OCI-LY1 (cell line): ENCODE measurements at regions not wholly inside any gene's neighbourhood (a gene's known extent, or its start where the extent isn't known, plus 50 kb on each side); places are given as distances from the start of the nearest gene placed in this dataset.

Experiments
- H2AFZ ChIP-seq: fragments of 200-600 bp; sonication (generic), shearing (Covaris generic); 2 replicates; pipeline ENCODE4 v1.6.0; 2014; ENCODE audit warnings: antibody characterized with exemption, mild to moderate bottlenecking, low read length
- H3F3A ChIP-seq: fragments of 200-600 bp; sonication (generic), shearing (Covaris generic); 2 replicates; pipeline ENCODE4 v1.6.0; 2014; ENCODE audit warnings: mild to moderate bottlenecking, antibody characterized with exemption, low read length, moderate library complexity; ENCODE audit not compliant: insufficient read depth
- H3K27ac ChIP-seq: fragments of 200-600 bp; sonication (generic); 2 replicates; pipeline ENCODE4 v1.5.1; 2014; ENCODE audit warnings: low read length, mixed run types, mild to moderate bottlenecking, low read depth; ENCODE audit not compliant: poor library complexity, severe bottlenecking
- H3K27me3 ChIP-seq: fragments of 200-600 bp; sonication (generic); 2 replicates; pipeline ENCODE4 v1.6.0; 2014; ENCODE audit warnings: antibody characterized with exemption, mild to moderate bottlenecking, low read length, moderate library complexity; ENCODE audit not compliant: insufficient read depth
- H3K36me3 ChIP-seq: fragments of 200-600 bp; sonication (generic); 2 replicates; pipeline ENCODE4 v1.6.1; 2014; ENCODE audit warnings: mild to moderate bottlenecking, antibody characterized with exemption, low read length, moderate library complexity, mixed read lengths; ENCODE audit not compliant: insufficient read depth
- H3K4me1 ChIP-seq: fragments of 200-600 bp; sonication (generic); 2 replicates; pipeline ENCODE4 v1.5.1; 2014; ENCODE audit warnings: mild to moderate bottlenecking, low read length, moderate library complexity; ENCODE audit not compliant: insufficient read depth, severe bottlenecking
- H3K4me2 ChIP-seq: fragments of 200-600 bp; sonication (generic), shearing (Covaris generic); 2 replicates; pipeline ENCODE4 v1.6.1; 2014; ENCODE audit warnings: low read length
- H3K4me3 ChIP-seq: fragments of 200-600 bp; sonication (generic); 2 replicates; pipeline ENCODE4 v1.5.1; 2014; ENCODE audit warnings: low read length, low read depth, mild to moderate bottlenecking, mixed read lengths; ENCODE audit not compliant: poor library complexity, severe bottlenecking
- H3K79me2 ChIP-seq: fragments of 200-600 bp; shearing (Covaris generic); 2 replicates; pipeline ENCODE4 v1.6.1; 2016; ENCODE audit warnings: mixed run types, low read length, mixed read lengths; ENCODE audit not compliant: insufficient read depth
- H3K9ac ChIP-seq: fragments of 200-600 bp; sonication (generic), shearing (Covaris generic); 2 replicates; pipeline ENCODE4 v1.6.1; 2014; ENCODE audit warnings: mild to moderate bottlenecking, low read length, mixed read lengths
- H3K9me2 ChIP-seq: fragments of 200-600 bp; sonication (generic), shearing (Covaris generic); 2 replicates; pipeline ENCODE4 v1.6.1; 2014; ENCODE audit warnings: low read depth, mild to moderate bottlenecking, low read length, mixed read lengths
- H3K9me3 ChIP-seq: fragments of 200-600 bp; shearing (Covaris generic); 2 replicates; pipeline ENCODE4 v1.6.1; 2014; ENCODE audit warnings: low read length, mixed read lengths
- H4K20me1 ChIP-seq: fragments of 200-600 bp; sonication (generic), shearing (Covaris generic); 2 replicates; pipeline ENCODE4 v1.6.0; 2016; ENCODE audit warnings: mild to moderate bottlenecking, low read length; ENCODE audit not compliant: insufficient read depth
- CTCF ChIP-seq: fragments of 200-600 bp; sonication (generic), shearing (Covaris generic); IDR thresholded peaks from 2 replicates; pipeline ENCODE4 v1.5.1; 2017; ENCODE audit warnings: mild to moderate bottlenecking, antibody characterized with exemption, low read length, moderate library complexity, mixed read lengths
- EZH2 ChIP-seq: fragments of 200-600 bp; sonication (generic), shearing (Covaris generic); IDR thresholded peaks from 2 replicates; pipeline ENCODE4 v1.8.0; 2017; ENCODE audit warnings: borderline replicate concordance, mixed run types, mild to moderate bottlenecking, antibody characterized with exemption, low read length, moderate library complexity, mixed read lengths

- Histone ChIP-seq H3F3A (no peaks in the 10 kb centered on the region), H3K9ac (no peak overlapping the region), H3K4me3 (no peak overlapping the region), H3K27me3 (no peaks in the 10 kb centered on the region), H2AFZ (no peak overlapping the region), H3K36me3 (no peaks in the 10 kb centered on the region), H4K20me1 (no peaks in the 10 kb centered on the region), H3K4me1 (no peaks in the 10 kb centered on the region), H3K9me3 (no peaks in the 10 kb centered on the region), H3K79me2 (no peaks in the 10 kb centered on the region), H3K27ac (no peak overlapping the region), H3K9me2 (no peaks in the 10 kb centered on the region), H3K4me2 (no peak overlapping the region)
- no peak for TF ChIP-seq EZH2
- TF ChIP-seq CTCF: no peak
These were observed 94.4 kb upstream of the TTC29 start for GRCh38 chr4:147039976-147040575.

DNA sequence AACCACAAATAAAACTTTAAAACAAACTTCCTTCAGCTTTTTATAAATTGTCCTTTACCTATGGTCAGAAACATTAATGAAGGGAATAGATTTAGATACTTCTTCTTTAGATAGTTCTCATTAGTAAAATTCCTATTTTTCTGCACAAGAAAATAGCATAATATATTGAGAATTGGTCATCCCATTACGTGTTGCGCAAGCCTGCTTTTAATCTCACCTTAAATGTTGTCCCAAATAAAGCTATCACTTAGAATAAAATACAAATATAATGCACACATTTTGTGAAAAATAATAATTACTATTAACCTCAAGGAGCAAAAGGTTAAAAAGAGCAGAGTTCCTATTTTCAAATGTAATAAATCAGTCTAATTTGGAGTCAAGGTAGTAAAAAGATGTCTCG is 95.2 kb upstream of the TTC29 start:
- H3K27me3 ChIP-seq: no peaks in the 10 kb centered on the region
- H3K36me3 ChIP-seq: no peaks in the 10 kb centered on the region
- H3K4me2 ChIP-seq: no peak overlapping the region
- H3K4me3 ChIP-seq: no peak overlapping the region
- no peaks in the 10 kb centered on the region for H3K4me1 ChIP-seq
- TF ChIP-seq EZH2 (no peak), CTCF (no peak)
- H2AFZ ChIP-seq: no peak overlapping the region
- H3K9me2 ChIP-seq: no peaks in the 10 kb centered on the region
- H3K79me2 ChIP-seq: no peaks in the 10 kb centered on the region
- H3K9me3 ChIP-seq: no peaks in the 10 kb centered on the region
- no peaks in the 10 kb centered on the region for H4K20me1 ChIP-seq
- H3F3A ChIP-seq: no peaks in the 10 kb centered on the region
- no peak overlapping the region for H3K27ac ChIP-seq
- no peak overlapping the region for H3K9ac ChIP-seq

GRCh38 chr4:147041376-147041775 is 95.7 kb upstream of the TTC29 start:
- Histone ChIP-seq H4K20me1 (no peaks in the 10 kb centered on the region), H3K4me3 (no peak overlapping the region), H3K79me2 (no peaks in the 10 kb centered on the region), H3F3A (no peaks in the 10 kb centered on the region), H3K9ac (no peak overlapping the region), H3K4me1 (no peaks in the 10 kb centered on the region), H3K4me2 (no peak overlapping the region), H2AFZ (no peak overlapping the region), H3K27me3 (no peaks in the 10 kb centered on the region), H3K9me3 (no peaks in the 10 kb centered on the region), H3K36me3 (no peaks in the 10 kb centered on the region), H3K27ac (no peak overlapping the region), H3K9me2 (no peaks in the 10 kb centered on the region)
- no peak for TF ChIP-seq CTCF
- no peak for TF ChIP-seq EZH2
